ENCODE measurements at regions not wholly inside any gene's neighbourhood (a gene's known extent, or its start where the extent isn't known, plus 50 kb on each side); places are given as distances from the start of the nearest gene placed in this dataset.

DNA sequence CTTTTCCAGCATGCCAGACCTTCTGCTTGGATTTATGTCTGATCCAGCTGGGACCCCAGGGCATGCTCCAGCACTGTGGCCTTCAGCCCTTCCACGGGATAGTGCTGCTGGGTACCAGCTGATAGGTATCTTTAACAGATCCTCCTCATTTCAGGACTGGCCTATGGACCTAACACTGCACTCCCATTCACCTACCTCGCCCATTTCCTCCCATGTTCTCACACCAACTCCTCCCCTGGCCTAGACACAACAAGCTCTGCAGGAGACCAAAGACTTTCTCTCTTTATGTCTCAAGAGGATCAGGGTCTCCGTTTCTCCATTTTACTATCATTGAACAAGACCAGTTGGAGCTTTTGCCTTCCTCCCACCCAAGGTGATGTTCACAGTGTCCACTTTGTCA lies 140.0 kb upstream of the TMCC3 start:
- TF ChIP-seq, protein P1, sequence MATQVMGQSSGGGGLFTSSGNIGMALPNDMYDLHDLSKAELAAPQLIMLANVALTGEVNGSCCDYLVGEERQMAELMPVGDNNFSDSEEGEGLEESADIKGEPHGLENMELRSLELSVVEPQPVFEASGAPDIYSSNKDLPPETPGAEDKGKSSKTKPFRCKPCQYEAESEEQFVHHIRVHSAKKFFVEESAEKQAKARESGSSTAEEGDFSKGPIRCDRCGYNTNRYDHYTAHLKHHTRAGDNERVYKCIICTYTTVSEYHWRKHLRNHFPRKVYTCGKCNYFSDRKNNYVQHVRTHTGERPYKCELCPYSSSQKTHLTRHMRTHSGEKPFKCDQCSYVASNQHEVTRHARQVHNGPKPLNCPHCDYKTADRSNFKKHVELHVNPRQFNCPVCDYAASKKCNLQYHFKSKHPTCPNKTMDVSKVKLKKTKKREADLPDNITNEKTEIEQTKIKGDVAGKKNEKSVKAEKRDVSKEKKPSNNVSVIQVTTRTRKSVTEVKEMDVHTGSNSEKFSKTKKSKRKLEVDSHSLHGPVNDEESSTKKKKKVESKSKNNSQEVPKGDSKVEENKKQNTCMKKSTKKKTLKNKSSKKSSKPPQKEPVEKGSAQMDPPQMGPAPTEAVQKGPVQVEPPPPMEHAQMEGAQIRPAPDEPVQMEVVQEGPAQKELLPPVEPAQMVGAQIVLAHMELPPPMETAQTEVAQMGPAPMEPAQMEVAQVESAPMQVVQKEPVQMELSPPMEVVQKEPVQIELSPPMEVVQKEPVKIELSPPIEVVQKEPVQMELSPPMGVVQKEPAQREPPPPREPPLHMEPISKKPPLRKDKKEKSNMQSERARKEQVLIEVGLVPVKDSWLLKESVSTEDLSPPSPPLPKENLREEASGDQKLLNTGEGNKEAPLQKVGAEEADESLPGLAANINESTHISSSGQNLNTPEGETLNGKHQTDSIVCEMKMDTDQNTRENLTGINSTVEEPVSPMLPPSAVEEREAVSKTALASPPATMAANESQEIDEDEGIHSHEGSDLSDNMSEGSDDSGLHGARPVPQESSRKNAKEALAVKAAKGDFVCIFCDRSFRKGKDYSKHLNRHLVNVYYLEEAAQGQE (IDR thresholded peaks at IDR 0.05; ENCODE audit: low read depth), result no peak
- TF ChIP-seq, protein P2, sequence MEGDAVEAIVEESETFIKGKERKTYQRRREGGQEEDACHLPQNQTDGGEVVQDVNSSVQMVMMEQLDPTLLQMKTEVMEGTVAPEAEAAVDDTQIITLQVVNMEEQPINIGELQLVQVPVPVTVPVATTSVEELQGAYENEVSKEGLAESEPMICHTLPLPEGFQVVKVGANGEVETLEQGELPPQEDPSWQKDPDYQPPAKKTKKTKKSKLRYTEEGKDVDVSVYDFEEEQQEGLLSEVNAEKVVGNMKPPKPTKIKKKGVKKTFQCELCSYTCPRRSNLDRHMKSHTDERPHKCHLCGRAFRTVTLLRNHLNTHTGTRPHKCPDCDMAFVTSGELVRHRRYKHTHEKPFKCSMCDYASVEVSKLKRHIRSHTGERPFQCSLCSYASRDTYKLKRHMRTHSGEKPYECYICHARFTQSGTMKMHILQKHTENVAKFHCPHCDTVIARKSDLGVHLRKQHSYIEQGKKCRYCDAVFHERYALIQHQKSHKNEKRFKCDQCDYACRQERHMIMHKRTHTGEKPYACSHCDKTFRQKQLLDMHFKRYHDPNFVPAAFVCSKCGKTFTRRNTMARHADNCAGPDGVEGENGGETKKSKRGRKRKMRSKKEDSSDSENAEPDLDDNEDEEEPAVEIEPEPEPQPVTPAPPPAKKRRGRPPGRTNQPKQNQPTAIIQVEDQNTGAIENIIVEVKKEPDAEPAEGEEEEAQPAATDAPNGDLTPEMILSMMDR (IDR thresholded peaks at IDR 0.05 in 2 of 3, conservative IDR thresholded peaks at IDR 0.05 in 1 of 3; ENCODE audit: borderline replicate concordance in 1 of 3, insufficient read depth in 1 of 3, low read depth in 2 of 3, low read length in 2 of 3), result no peak
- TF ChIP-seq FOSL1 (IDR thresholded peaks at IDR 0.05; ENCODE audit: low read depth) (no peak), ZFX (IDR thresholded peaks at IDR 0.05) (no peak), TCF7L2 (IDR thresholded peaks at IDR 0.05; ENCODE audit: borderline replicate concordance, extremely low read depth, insufficient read depth, insufficient read length) (no peak), CEBPB (IDR thresholded peaks at IDR 0.05; ENCODE audit: low read depth) (no peak), SP1 (IDR thresholded peaks at IDR 0.05; ENCODE audit: low read depth) (no peak)
- TF ChIP-seq, protein P3, sequence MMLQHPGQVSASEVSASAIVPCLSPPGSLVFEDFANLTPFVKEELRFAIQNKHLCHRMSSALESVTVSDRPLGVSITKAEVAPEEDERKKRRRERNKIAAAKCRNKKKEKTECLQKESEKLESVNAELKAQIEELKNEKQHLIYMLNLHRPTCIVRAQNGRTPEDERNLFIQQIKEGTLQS (IDR thresholded peaks at IDR 0.05), result no peak

All from HCT116 (cell line).